Uterus (tissue), 2 donors: ENCODE measurements at regions not wholly inside any gene's neighbourhood (a gene's known extent, or its start where the extent isn't known, plus 50 kb on each side); places are given as distances from the start of the nearest gene placed in this dataset.

Experiments
- POLR2A ChIP-seq, 2 donors: fragments of 450-650 bp; IDR thresholded peaks; one replicate each; pipeline ENCODE4 v1.6.1; 2016; ENCODE audit warnings: antibody characterized with exemption in 2 of 2, mild to moderate bottlenecking in 1 of 2, moderate library complexity in 1 of 2
- TF ChIP-seq, protein P1 (sequence below), 4 experiments: fragments of 200-600 bp in 2 of 4; fragments of 450-650 bp in 2 of 4; sonication (generic) in 2 of 4; IDR thresholded peaks; one replicate each; pipeline ENCODE4 v1.5.1; 2016 to 2019; ENCODE audit warnings: antibody characterized with exemption in 4 of 4, mild to moderate bottlenecking in 2 of 4, moderate library complexity in 1 of 4

DNA sequence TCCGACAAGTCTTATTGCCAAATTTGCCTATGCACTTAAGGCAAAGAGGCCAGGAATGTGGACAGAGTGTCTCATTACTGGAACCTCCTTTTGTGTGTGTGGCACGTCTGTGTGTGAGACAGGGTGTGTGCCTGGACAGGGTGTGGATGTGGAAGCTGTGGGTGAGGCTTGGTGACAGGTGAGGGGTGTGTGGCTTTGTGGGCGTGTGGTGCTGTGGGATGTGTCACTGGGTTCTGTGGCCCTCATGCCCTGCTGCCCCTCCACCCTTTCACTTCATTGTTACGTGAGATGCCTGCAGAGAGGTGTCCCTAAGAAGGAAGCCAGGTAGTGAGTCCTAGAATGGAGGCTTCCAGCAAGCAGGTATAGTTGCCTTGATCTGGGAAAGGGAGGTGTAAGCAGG is 244.0 kb upstream of the CHRNA7 start:
- TF ChIP-seq POLR2A (IDR thresholded peaks at IDR 0.05) = no peak
- TF ChIP-seq, protein P1, sequence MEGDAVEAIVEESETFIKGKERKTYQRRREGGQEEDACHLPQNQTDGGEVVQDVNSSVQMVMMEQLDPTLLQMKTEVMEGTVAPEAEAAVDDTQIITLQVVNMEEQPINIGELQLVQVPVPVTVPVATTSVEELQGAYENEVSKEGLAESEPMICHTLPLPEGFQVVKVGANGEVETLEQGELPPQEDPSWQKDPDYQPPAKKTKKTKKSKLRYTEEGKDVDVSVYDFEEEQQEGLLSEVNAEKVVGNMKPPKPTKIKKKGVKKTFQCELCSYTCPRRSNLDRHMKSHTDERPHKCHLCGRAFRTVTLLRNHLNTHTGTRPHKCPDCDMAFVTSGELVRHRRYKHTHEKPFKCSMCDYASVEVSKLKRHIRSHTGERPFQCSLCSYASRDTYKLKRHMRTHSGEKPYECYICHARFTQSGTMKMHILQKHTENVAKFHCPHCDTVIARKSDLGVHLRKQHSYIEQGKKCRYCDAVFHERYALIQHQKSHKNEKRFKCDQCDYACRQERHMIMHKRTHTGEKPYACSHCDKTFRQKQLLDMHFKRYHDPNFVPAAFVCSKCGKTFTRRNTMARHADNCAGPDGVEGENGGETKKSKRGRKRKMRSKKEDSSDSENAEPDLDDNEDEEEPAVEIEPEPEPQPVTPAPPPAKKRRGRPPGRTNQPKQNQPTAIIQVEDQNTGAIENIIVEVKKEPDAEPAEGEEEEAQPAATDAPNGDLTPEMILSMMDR (IDR thresholded peaks at IDR 0.05) = no peak
